ENCODE measurements at regions not wholly inside any gene's neighbourhood (a gene's known extent, or its start where the extent isn't known, plus 50 kb on each side); places are given as distances from the start of the nearest gene placed in this dataset.

GRCh38 chr1:13878021-13878420 lies 178.0 kb downstream of the PRDM2 start:
- H3K27ac Mint-ChIP-seq: no peak overlapping the region
- H3K36me3 Mint-ChIP-seq: no peaks in the 10 kb centered on the region
- no peak for DNase-seq (ENCODE audit: low spot score in 2 of 2, unreplicated experiment in 2 of 2)
- no peaks in the 10 kb centered on the region for H3K4me1 Mint-ChIP-seq
- H3K27me3 Mint-ChIP-seq (ENCODE audit: low read depth): peaks cover 35% of the 10 kb centered on the region
- TF ChIP-seq CTCF (IDR thresholded peaks at IDR 0.05; ENCODE audit: unreplicated experiment): no peak
- H3K9me3 Mint-ChIP-seq: peaks cover 3% of the 10 kb centered on the region
- H3K4me3 Mint-ChIP-seq: no peak overlapping the region

DNA sequence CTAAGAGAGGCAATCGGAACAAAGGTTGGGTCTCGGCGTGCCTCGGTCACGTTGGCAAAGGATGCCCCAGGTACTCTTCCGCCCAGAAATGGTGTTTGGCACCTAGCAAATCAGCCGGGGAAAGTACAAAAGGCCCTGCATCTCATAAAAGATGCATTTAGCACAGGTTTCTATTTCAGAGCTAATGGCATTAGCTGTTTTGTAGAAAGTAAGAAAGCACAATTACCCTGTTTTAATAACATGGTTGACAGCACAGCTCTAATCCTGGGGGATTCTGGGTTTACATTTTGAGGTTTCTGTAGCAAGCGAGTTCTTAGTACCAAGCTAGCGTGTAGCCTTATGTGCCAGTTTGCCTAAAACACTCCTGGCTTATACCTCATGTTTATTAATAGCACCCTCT lies 178.5 kb downstream of the PRDM2 start:
- H3K4me1 Mint-ChIP-seq: no peaks in the 10 kb centered on the region
- no peak for DNase-seq (ENCODE audit: low spot score in 2 of 2, unreplicated experiment in 2 of 2)
- peaks cover 3% of the 10 kb centered on the region for H3K9me3 Mint-ChIP-seq
- peaks cover 35% of the 10 kb centered on the region for H3K27me3 Mint-ChIP-seq (ENCODE audit: low read depth)
- no peak for TF ChIP-seq CTCF (IDR thresholded peaks at IDR 0.05; ENCODE audit: unreplicated experiment)
- H3K36me3 Mint-ChIP-seq: no peaks in the 10 kb centered on the region
- no peak overlapping the region for H3K4me3 Mint-ChIP-seq
- H3K27ac Mint-ChIP-seq: no peak overlapping the region

GRCh38 chr1:13881385-13882088 lies 181.5 kb downstream of the PRDM2 start:
- Mint-ChIP-seq H3K36me3 (no peaks in the 10 kb centered on the region), H3K27me3 (ENCODE audit: low read depth) (peaks cover 58% of the 10 kb centered on the region), H3K9me3 (no peaks in the 10 kb centered on the region), H3K4me3 (no peak overlapping the region), H3K27ac (no peak overlapping the region), H3K4me1 (no peaks in the 10 kb centered on the region)
- TF ChIP-seq CTCF (IDR thresholded peaks at IDR 0.05; ENCODE audit: unreplicated experiment): no peak
- no peak for DNase-seq (ENCODE audit: low spot score in 2 of 2, unreplicated experiment in 2 of 2)

DNA sequence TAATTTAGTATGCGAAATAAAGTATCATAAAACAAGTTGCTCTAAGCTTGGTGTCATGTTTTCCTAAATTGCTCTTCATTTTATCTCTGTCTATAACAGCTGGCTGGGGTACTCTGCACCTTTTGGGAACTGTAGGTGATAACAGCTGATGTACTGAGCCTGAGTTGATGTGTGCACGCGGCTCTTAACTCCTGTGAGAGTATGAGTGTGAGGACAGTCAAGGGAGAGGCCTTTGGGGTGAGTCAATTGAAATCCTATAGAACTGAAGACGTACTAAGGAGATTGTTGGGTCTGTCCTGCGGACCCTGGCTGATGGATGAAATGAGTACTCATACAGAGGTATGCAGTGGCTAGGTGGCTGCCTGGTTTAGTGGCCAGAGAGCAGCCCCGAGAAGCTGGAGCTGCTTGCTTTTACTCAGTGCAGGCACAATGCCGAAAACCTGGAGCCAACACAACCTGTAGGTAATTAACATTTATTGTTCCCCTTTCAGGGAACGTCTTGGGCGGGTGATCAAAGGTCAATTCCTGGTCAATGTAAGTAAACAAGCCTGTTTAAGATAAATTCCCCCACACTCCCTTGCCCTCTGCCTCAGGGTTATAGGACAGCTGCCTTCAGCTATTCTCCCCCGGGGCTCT lies 188.5 kb downstream of the PRDM2 start:
- DNase-seq (ENCODE audit: low spot score in 2 of 2, unreplicated experiment in 2 of 2): no peak
- peaks cover 7% of the 10 kb centered on the region for H3K9me3 Mint-ChIP-seq
- H3K27me3 Mint-ChIP-seq (ENCODE audit: low read depth): peaks cover 30% of the 10 kb centered on the region
- H3K4me3 Mint-ChIP-seq: no peak overlapping the region
- no peaks in the 10 kb centered on the region for H3K36me3 Mint-ChIP-seq
- no peak overlapping the region for H3K27ac Mint-ChIP-seq
- no peak for TF ChIP-seq CTCF (IDR thresholded peaks at IDR 0.05; ENCODE audit: unreplicated experiment)
- peaks cover 9% of the 10 kb centered on the region for H3K4me1 Mint-ChIP-seq

DNA sequence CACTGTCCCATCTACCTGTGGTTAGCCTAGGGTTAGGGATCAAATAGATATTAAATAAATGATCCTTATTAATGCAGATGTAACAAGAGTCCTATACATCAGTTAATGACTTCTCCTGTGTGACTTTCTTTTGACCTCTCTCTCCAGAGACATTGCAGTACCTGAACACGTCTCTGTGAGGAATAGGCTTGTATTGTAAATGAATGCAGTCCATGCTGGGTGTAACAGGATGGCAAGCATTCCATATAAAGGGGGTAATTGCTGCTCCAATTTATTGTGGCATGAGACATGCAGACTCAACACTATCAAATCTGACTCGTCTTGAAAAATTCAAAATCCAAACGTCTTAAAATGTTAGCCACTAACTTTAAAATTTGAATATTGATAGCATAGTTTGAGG lies 189.5 kb downstream of the PRDM2 start:
- no peak overlapping the region for H3K27ac Mint-ChIP-seq
- no peak overlapping the region for H3K4me3 Mint-ChIP-seq
- H3K4me1 Mint-ChIP-seq: peaks cover 9% of the 10 kb centered on the region
- no peaks in the 10 kb centered on the region for H3K36me3 Mint-ChIP-seq
- H3K9me3 Mint-ChIP-seq: peaks cover 7% of the 10 kb centered on the region
- DNase-seq (ENCODE audit: low spot score in 2 of 2, unreplicated experiment in 2 of 2): no peak
- peaks cover 31% of the 10 kb centered on the region for H3K27me3 Mint-ChIP-seq (ENCODE audit: low read depth)
- TF ChIP-seq CTCF (IDR thresholded peaks at IDR 0.05; ENCODE audit: unreplicated experiment): no peak

Data from mesothelial cell of epicardium (in vitro differentiated cells).